ENCODE measurements at regions not wholly inside any gene's neighbourhood (a gene's known extent, or its start where the extent isn't known, plus 50 kb on each side); places are given as distances from the start of the nearest gene placed in this dataset.

GRCh38 chr1:81670286-81670685 lies 130.4 kb upstream of the ADGRL2 start:
- TF ChIP-seq POLR2A (IDR thresholded peaks at IDR 0.05) (no peak), CTCF (IDR thresholded peaks at IDR 0.05 in 8 of 11, conservative IDR thresholded peaks at IDR 0.05 in 3 of 11) (no peak), POLR2AphosphoS5 (IDR thresholded peaks at IDR 0.05) (no peak)
